BE2C (cell line): ENCODE measurements at regions not wholly inside any gene's neighbourhood (a gene's known extent, or its start where the extent isn't known, plus 50 kb on each side); places are given as distances from the start of the nearest gene placed in this dataset.
"Not testable (repeated sequence)": the region's sequence is repeated elsewhere in the genome, so short reads cannot be mapped to it uniquely, and the experiment has no call there.

Experiments used
- DNase-seq: peaks from one replicate; pipeline ENCODE4 v3.0.0-alpha.2; 2020
- H3K27me3 ChIP-seq: fragments of 250-450 bp; sonication (Bioruptor Pico); 2 replicates; pipeline ENCODE4 v1.5.1; 2020; ENCODE audit warnings: mild to moderate bottlenecking
- H3K36me3 ChIP-seq: fragments of 250-450 bp; sonication (Bioruptor Pico); 2 replicates; pipeline ENCODE4 v1.5.1; 2020; ENCODE audit warnings: mild to moderate bottlenecking
- H3K4me1 ChIP-seq: fragments of 250-450 bp; sonication (Bioruptor Pico); 2 replicates; pipeline ENCODE4 v1.5.1; 2020
- H3K4me3 ChIP-seq: 2 replicates; pipeline ENCODE4 v1.5.1; 2011; ENCODE audit warnings: low read depth, low read length
- H3K9me3 ChIP-seq: fragments of 250-450 bp; sonication (Bioruptor Pico); 2 replicates; pipeline ENCODE4 v1.5.1; 2020
- CTCF ChIP-seq: IDR thresholded peaks from 2 replicates; pipeline ENCODE4 v1.5.1; 2012; ENCODE audit warnings: mild to moderate bottlenecking, low read depth, low read length

GRCh38 chr4:27973056-27973455, 1112.4 kb downstream of the STIM2 start:
- Histone ChIP-seq H3K9me3 (no peaks in the 10 kb centered on the region; the same call in 1 of the 2 replicates), H3K36me3 (no peaks in the 10 kb centered on the region), H3K27me3 (no peaks in the 10 kb centered on the region), H3K4me3 (no peak overlapping the region), H3K4me1 (no peaks in the 10 kb centered on the region)
- DNase-seq: no peak
- no peak for TF ChIP-seq CTCF

- TF ChIP-seq CTCF: no peak
- no peaks in the 10 kb centered on the region; the same call in 1 of the 2 replicates for H3K9me3 ChIP-seq
- H3K36me3 ChIP-seq: no peaks in the 10 kb centered on the region
- H3K27me3 ChIP-seq: no peaks in the 10 kb centered on the region
- no peak for DNase-seq
- H3K4me3 ChIP-seq: no peak overlapping the region
- H3K4me1 ChIP-seq: no peaks in the 10 kb centered on the region
Observed at GRCh38 chr4:27973700-27974099, 1113.1 kb downstream of the STIM2 start.

- no peaks in the 10 kb centered on the region; the same call in 1 of the 2 replicates for H3K9me3 ChIP-seq
- no peak for TF ChIP-seq CTCF
- DNase-seq: no peak
- no peaks in the 10 kb centered on the region for H3K4me1 ChIP-seq
- H3K27me3 ChIP-seq: no peaks in the 10 kb centered on the region
- H3K36me3 ChIP-seq: no peaks in the 10 kb centered on the region
- H3K4me3 ChIP-seq: no peak overlapping the region
Observed at GRCh38 chr4:27974339-27974738, 1113.7 kb downstream of the STIM2 start.

GRCh38 chr4:27974881-27975280, 1114.2 kb downstream of the STIM2 start:
- not testable (repeated sequence) for H3K4me3 ChIP-seq, H3K9me3 ChIP-seq, H3K27me3 ChIP-seq, H3K4me1 ChIP-seq, H3K36me3 ChIP-seq, DNase-seq

- H3K4me3 ChIP-seq, H3K9me3 ChIP-seq, H3K4me1 ChIP-seq, DNase-seq, H3K36me3 ChIP-seq, H3K27me3 ChIP-seq: not testable (repeated sequence)
Observed at GRCh38 chr4:27978427-27979109, 1117.9 kb downstream of the STIM2 start.

GRCh38 chr4:27985522-27985921, 1124.9 kb downstream of the STIM2 start:
- TF ChIP-seq CTCF: no peak
- DNase-seq: no peak

GRCh38 chr4:27986476-27986875, 1125.8 kb downstream of the STIM2 start:
- H3K4me1 ChIP-seq: no peaks in the 10 kb centered on the region

More at GRCh38 chr4:27985522-27985921, 1124.9 kb downstream of the STIM2 start:
- H3K27me3 ChIP-seq: no peaks in the 10 kb centered on the region
- no peaks in the 10 kb centered on the region for H3K4me1 ChIP-seq
- no peak overlapping the region for H3K4me3 ChIP-seq
- H3K36me3 ChIP-seq: no peaks in the 10 kb centered on the region
- no peaks in the 10 kb centered on the region for H3K9me3 ChIP-seq

More at GRCh38 chr4:27986476-27986875, 1125.8 kb downstream of the STIM2 start:
- Histone ChIP-seq H3K36me3 (no peaks in the 10 kb centered on the region), H3K27me3 (no peaks in the 10 kb centered on the region), H3K9me3 (no peaks in the 10 kb centered on the region), H3K4me3 (no peak overlapping the region)
- no peak for TF ChIP-seq CTCF
- no peak for DNase-seq
